ENCODE measurements at regions not wholly inside any gene's neighbourhood (a gene's known extent, or its start where the extent isn't known, plus 50 kb on each side); places are given as distances from the start of the nearest gene placed in this dataset.

GRCh38 chr11:119525180-119525866 is 102.4 kb upstream of the THY1 start:
- no peak overlapping the region for H3K27ac Mint-ChIP-seq
- DNase-seq (peak in 2 of 14 experiments; percentile 37 to 39), ATAC-seq (ENCODE audit: poor library complexity) (no peak)
- Histone ChIP-seq H3K9me3 (ENCODE audit: control insufficient read depth in 1 of 2, insufficient read depth in 1 of 2, low read length in 2 of 2) (no peaks in the 10 kb centered on the region), H3K36me3 (ENCODE audit: insufficient read depth, low read length) (no peaks in the 10 kb centered on the region), H3K4me1 (ENCODE audit: insufficient read depth, low read length) (no peaks in the 10 kb centered on the region), H3K4me3 (ENCODE audit: low read length) (no peak overlapping the region), H3K27me3 (ENCODE audit: control insufficient read depth in 1 of 2, insufficient read depth in 2 of 2, low read length in 2 of 2) (peaks cover 0 to 3% of the 10 kb centered on the region in 2 experiments), H3K27ac (ENCODE audit: low read depth in 1 of 2, low read length in 2 of 2) (no peak overlapping the region)
- H3K27me3 Mint-ChIP-seq: no peaks in the 10 kb centered on the region
- ChIA-PET CTCF (no interaction called here), POLR2A (no interaction called here)
- intact Hi-C loops (cut with DNase I, micrococcal nuclease): no loop called here
- TF ChIP-seq CTCF (IDR thresholded peaks at IDR 0.05): no peak
- H3K4me1 Mint-ChIP-seq (ENCODE audit: low read depth): no peaks in the 10 kb centered on the region
- no peaks in the 10 kb centered on the region for H3K9me3 Mint-ChIP-seq
- no peaks in the 10 kb centered on the region for H3K36me3 Mint-ChIP-seq (ENCODE audit: low read depth)
- H3K4me3 Mint-ChIP-seq: no peak overlapping the region

GRCh38 chr11:119523539-119524157 is 100.7 kb upstream of the THY1 start:
- H3K27ac ChIP-seq (ENCODE audit: low read depth in 1 of 2, low read length in 2 of 2): no peak overlapping the region
- no peaks in the 10 kb centered on the region for H3K36me3 ChIP-seq (ENCODE audit: insufficient read depth, low read length)
- Mint-ChIP-seq H3K4me3 (no peak overlapping the region), H3K9me3 (no peaks in the 10 kb centered on the region), H3K27me3 (no peaks in the 10 kb centered on the region), H3K27ac (no peak overlapping the region), H3K36me3 (ENCODE audit: low read depth) (no peaks in the 10 kb centered on the region), H3K4me1 (ENCODE audit: low read depth) (no peaks in the 10 kb centered on the region)
- H3K9me3 ChIP-seq (ENCODE audit: control insufficient read depth in 1 of 2, insufficient read depth in 1 of 2, low read length in 2 of 2): peaks cover 0 to 4% of the 10 kb centered on the region in 2 experiments
- CTCF ChIA-PET: no interaction called here
- no peak for TF ChIP-seq CTCF (IDR thresholded peaks at IDR 0.05)
- ATAC-seq (ENCODE audit: poor library complexity): no peak
- POLR2A ChIA-PET: no interaction called here
- H3K27me3 ChIP-seq (ENCODE audit: control insufficient read depth in 1 of 2, insufficient read depth in 2 of 2, low read length in 2 of 2): peaks cover 0 to 3% of the 10 kb centered on the region in 2 experiments
- DNase-seq: no peak
- intact Hi-C loops (cut with DNase I, micrococcal nuclease): no loop called here
- no peak overlapping the region for H3K4me3 ChIP-seq (ENCODE audit: low read length)
- no peaks in the 10 kb centered on the region for H3K4me1 ChIP-seq (ENCODE audit: insufficient read depth, low read length)

DNA sequence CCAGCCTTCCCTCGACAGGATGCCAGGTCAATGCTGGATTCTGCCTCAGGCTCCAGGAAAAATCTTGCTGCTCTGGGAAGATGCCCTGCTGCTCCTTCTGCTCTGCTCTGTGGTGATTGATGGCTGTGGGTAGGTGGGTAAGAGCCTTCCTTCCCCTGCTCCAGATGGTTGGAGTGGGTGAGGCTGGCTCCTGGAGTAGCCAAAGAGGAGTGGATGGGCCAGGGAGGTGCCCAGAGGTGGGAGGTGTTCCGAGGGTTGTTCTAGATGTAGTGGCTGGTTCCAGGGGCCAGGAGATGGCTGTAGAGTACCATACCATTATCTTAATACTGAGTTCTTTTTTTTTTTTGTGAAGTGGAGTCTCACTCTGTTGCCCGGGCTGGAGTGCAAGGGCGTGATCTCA is 99.6 kb upstream of the THY1 start:
- TF ChIP-seq CTCF (IDR thresholded peaks at IDR 0.05): no peak
- no peak overlapping the region for H3K4me3 ChIP-seq (ENCODE audit: low read length)
- Mint-ChIP-seq H3K4me1 (ENCODE audit: low read depth) (no peaks in the 10 kb centered on the region), H3K27ac (no peak overlapping the region), H3K27me3 (peaks cover 6% of the 10 kb centered on the region), H3K4me3 (no peak overlapping the region), H3K36me3 (ENCODE audit: low read depth) (no peaks in the 10 kb centered on the region), H3K9me3 (no peaks in the 10 kb centered on the region)
- ATAC-seq (ENCODE audit: poor library complexity) (no peak), DNase-seq (no peak)
- no peaks in the 10 kb centered on the region for H3K36me3 ChIP-seq (ENCODE audit: insufficient read depth, low read length)
- no peak overlapping the region for H3K27ac ChIP-seq (ENCODE audit: low read depth in 1 of 2, low read length in 2 of 2)
- intact Hi-C loops (cut with DNase I, micrococcal nuclease): no loop called here
- no peaks in the 10 kb centered on the region for H3K4me1 ChIP-seq (ENCODE audit: insufficient read depth, low read length)
- H3K9me3 ChIP-seq (ENCODE audit: control insufficient read depth in 1 of 2, insufficient read depth in 1 of 2, low read length in 2 of 2): peaks cover 0 to 4% of the 10 kb centered on the region in 2 experiments
- H3K27me3 ChIP-seq (ENCODE audit: control insufficient read depth in 1 of 2, insufficient read depth in 2 of 2, low read length in 2 of 2): peaks cover 0 to 8% of the 10 kb centered on the region in 2 experiments
- CTCF ChIA-PET: no interaction called here
- POLR2A ChIA-PET: no interaction called here
